Activated CD4-positive, CD25-positive, alpha-beta regulatory T cell treated with anti-CD3 and anti-CD28 coated beads, Interleukin-2, amount 50 U/mL, for 72 hours (primary cell): ENCODE measurements at regions not wholly inside any gene's neighbourhood (a gene's known extent, or its start where the extent isn't known, plus 50 kb on each side); places are given as distances from the start of the nearest gene placed in this dataset.

Experiments used
- DNase-seq: peaks from one replicate; pipeline ENCODE4 v3.0.0; 2021

DNA sequence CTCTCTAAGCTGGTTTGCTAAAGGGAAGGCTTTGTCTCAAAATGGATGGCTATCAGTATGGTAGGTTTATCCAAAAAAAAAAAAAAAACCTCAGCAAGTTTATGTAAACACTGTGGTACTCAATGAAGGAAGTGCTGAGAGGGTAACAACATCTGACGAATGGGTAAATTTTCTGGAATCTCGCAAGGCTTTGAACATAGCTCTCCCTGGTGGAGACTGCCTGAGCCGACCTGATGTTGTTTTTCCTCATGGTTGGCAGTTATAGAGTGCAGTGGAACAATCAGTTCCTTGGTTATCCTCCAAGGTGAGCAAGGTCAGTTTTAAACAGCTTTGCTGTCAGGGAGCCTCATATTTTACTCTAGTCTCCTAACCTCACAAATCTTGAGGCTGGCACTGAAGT is 94.6 kb downstream of the ZPLD1 start:
- no peak for DNase-seq

DNA sequence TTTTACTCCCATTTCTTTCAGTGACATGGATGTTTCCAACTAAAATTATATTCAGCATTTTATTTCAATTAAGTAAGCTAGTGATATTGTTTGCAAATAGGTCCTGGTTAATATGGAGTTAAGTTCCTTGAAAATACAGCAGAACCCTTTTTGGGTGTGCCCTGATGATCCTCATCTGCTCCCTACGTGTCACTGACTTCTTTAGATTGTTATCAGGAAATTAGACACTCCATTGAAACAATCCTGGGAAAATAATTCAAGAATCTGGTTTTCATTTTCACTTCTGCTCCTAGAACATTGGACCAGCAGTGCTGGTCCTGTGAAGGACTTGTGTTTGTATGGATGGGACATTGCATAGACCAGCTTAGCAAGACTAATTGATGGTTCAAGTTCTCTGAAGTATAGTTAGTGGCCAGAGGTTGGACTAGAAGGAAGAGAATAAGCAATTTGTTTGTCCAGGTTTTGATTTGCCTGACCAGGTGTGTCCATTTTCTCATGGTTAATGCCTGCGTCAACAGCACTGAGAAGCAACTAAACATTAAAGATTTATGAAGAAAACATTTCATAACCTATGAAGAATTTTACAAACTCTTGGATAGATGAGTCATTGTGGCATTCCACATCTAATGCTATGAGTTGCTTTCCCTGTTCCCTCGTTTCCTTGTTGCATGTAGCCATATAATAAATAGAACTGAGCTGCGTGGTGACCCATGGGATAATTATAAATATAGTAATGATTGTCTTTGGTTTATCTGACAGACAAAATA is 95.8 kb downstream of the ZPLD1 start:
- DNase-seq = no peak

DNA sequence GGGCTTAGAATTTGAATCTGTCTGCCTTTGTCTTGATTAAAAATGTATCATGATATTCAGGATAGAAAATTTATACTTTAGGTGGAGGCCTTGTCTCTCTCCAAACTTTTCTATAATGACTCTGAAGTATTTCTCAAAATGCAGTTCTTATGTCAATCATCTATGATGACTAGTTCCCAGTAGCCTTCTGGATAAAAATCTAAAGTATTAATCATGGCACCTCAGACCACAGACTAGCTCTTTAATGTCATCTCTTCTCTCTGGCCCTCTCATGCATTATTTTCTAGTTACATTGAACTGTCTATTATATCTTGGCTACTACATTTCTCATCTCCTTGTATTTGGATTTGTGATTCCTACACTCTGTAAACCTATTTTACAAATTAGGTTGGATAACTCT is 96.9 kb downstream of the ZPLD1 start:
- no peak for DNase-seq

DNA sequence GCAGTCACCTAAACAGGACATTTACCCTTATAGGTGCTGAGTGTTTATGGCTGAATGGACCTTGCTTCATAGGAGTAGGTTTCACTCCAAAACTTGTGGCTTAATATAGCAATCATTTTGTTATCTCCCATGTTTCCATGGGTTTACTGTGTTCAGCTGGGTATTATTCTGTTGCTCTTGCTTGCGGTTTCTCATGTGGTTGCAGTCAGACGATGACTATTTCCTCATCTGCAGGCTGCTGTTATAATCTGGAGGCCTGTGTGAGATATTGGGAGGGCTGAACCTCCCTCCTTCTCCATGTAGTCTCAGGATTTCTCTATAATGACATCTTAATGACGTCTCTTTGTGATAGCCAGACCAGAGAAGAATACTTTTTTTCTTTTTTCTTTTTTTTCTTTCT is 98.1 kb downstream of the ZPLD1 start:
- no peak for DNase-seq

DNA sequence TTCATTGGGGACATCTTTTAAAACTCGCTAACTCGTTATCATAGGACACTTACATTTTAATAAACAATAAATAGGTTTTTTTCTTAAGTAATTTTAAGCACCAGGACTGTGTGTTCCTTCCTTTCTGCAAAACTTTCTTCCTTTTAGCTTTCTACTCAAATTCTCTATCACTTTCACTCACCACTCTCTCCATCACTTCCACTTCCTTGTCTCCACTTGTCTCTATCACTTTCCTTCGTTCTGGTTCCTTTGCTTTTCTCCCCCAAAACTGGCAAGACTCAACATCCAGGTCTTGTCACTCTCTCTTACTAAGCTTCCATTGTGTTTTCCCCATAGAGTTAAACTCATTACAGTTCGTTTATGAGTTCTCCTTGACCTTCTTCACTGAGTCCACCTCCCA is 99.0 kb downstream of the ZPLD1 start:
- no peak for DNase-seq

DNA sequence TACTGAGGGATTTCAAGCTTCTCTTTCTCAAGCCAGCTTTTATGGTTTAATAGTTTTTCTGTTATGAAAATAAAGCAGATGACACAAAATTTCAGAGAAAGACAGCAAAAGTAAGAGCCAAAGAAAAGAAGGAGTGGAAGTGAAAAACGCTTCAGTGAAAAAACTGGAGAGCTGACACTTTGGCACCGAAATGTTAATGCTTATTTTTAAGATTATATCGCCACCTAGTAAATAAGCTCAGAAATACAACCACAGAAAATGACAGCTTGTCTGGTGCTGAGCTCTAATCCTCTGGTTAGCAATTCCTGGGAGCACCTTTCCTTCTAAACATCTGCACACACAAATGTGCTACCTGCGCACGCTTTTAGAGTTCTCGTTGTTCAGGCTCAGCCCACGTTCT is 101.6 kb downstream of the ZPLD1 start:
- no peak for DNase-seq

DNA sequence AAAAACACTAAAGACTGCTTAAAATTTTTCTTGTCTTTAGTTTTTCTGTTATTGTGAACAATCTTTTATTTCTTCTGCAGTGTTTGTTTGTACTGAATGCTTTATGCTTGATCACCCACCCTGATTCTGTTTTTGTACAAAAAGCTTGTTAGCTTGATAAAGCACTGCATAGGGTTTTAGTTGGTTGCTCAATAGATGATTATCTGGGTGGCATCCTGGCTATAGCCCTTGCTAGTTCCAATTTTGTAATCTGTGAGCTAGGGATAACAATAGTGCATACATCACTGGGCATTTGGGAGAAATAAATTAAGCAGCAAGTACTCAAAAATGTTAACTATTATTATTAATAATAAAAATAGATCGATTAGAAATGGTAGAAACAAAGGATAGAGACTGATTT is 102.3 kb downstream of the ZPLD1 start:
- no peak for DNase-seq

DNA sequence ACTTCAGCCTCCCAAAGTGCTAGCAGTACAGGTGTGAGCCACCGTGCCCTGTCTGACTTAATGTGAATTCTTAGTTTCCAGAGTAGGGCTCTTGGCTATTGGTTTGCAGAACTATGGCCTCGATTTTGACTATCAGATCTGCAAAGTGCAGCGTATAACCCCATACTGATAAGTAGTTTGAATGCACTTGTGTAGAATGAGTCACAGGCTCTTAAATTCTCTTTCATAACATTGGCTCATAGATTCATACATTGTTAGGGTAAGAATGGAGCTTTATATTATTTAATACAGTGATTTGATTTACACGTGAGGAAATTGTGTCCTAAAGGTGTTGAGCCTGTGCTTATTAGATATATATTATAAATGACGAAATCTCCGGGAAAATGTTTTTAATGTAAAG is 109.9 kb downstream of the ZPLD1 start:
- DNase-seq = no peak

DNA sequence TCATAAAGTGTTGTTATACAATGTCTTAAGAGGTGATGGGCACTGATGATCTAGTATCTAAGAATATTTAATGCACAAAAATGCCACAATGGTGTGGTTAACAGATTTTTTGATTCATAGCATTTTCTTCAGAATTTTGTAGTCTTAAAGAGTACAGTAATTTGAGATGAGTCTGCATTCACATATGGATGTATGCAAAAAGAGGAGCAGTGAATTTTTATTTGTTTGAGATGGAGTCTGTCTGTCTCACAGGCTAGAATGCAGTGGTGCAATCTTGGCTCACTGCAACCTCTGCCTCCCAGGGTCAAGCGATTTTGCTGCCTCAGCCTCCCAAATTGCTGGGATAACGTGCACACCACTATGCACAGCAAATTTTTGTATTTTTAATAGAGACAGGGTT is 110.5 kb downstream of the ZPLD1 start:
- DNase-seq = no peak

DNA sequence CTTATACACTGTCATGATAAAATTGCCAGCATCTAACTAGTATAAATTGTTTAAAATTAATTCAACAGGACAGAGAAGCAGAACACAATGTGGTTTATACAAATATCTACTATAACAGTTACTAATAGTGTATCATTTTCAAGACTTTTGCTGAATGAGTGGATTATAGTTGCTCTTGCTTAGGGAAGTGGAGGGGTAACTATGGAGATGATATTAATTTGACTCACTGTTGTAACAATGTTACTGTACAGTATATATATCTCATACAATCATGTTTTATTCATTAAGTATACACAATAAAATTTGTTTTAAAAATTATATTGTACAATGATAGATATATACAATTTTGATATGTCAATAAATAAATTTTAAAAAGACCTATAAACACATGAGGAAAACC is 119.1 kb downstream of the ZPLD1 start:
- DNase-seq = no peak

DNA sequence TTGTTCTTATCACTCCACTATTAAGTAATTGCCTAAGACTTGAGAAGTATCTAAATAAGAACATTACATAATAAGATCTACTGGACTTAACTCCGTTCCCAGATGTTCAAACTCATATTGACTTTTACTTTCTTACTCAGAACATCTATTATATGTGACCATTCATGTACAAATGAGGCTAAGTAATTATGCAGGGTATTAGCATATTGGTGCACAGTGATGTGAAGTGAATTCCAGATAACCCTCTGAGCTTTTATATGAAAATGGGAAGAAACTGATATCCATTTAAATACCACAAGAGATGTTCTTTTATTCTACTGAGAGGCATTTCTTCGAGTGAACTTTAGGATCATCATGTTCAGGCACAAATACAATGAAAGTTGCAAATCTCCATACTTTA is 135.7 kb downstream of the ZPLD1 start:
- no peak for DNase-seq

DNA sequence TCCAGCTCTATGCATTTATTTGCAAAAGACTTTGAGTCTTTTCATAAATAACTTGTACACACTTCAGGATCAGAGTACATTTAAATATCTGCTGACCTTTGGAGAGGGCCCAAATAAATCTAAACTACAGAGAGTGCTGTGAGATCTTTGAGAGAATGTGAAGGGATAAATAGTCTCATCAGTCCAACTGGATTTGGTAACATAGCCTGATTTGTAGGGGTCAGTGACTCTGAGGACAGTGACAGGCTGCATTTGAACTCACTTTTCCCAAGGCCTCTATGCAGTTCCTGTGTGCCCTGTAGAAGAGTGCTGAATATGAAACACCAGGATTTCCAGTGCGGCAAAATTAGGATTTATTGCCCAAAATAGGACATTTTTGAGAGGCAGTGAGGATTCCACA is 136.2 kb downstream of the ZPLD1 start:
- no peak for DNase-seq

DNA sequence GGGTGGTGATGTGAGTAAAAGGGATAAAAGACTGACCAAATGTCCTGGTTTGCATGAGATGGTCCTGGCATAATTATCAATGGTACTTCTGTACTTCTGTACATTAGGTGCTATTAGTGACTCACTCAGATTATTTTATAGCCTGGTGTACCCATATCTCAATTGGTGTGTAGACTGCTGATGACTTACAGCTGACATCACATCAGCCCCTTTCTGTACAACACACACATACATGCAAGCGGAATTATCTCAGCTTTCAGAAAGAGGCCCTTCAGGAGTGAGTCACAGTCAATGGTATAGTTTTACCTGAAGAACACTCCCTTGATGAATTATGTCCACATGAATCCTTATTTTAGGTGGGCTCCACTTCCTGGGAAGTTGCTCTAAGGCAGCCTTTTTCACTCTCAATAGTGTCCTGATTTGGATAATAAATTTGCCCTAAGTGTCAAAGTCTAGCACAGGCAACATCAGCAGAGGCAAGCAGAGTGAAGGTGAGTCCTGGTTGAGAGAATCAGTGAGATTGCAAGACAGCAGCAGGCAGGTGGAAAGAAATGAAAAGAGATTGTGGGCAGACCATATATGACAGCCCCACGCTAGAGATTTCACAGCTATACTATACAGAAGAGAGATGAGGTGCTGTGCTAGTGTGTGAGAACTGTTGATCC is 137.0 kb downstream of the ZPLD1 start:
- DNase-seq = no peak

DNA sequence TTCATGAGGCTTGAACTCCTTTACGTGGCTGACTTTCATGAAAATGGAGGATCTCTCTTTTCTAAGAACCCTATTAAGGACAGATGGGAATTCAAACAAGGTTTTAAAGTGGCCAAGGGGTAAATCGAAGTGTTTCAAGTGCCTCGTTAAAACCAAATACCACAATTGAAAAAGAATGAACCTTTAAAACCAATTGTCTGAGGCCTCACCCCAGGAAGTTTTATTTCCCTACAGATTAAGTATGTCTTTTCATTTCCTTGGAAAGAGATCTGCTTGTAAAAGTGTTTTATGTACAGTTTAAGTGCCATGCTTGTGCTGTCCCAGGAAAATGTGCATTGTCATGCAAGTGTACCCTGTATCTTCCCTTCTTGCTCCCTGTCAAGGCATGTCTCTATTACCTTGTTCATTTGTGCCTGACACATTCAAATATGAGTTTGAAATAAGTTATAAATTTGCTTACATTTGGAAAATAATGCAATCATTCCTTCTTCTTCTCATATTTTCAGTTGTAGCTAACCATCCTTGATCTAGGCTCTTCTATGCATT is 138.7 kb downstream of the ZPLD1 start:
- DNase-seq = no peak

DNA sequence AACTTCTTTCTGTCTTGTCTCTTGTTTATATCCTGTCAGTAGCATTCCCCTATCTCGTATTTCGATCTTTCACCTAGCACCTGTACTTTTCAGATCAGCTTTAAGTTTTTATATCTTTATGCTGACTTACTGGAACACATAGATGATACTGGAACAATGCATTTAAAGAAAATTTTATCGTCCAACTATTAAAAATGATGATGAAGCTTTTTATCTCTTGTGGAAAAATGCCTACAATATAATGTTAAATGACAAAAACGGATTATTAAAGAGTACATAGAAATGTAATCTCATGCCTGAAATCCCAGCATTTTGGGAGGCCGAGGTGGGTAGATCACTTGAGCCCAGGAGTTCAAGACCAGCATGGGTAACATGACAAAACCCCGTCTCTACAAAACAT is 139.5 kb downstream of the ZPLD1 start:
- DNase-seq = no peak

DNA sequence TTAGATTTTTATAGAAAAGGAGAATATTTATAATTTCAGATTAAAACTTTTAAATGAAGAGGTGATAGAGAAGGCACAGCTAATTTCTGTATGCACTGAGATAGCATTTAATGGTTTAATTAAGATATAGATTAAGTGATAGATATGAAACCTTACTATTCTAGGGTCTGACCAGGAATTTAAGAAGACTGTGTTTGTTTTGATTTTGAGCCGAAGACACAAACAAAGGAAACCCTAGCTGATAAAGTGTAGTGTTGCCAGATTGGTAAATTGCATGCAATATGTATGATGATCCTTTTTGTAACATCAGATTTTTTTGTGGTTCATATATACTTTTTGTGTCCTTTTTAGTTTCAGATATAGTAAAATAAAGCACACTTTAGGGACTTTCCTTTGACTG is 141.8 kb downstream of the ZPLD1 start:
- DNase-seq = no peak

DNA sequence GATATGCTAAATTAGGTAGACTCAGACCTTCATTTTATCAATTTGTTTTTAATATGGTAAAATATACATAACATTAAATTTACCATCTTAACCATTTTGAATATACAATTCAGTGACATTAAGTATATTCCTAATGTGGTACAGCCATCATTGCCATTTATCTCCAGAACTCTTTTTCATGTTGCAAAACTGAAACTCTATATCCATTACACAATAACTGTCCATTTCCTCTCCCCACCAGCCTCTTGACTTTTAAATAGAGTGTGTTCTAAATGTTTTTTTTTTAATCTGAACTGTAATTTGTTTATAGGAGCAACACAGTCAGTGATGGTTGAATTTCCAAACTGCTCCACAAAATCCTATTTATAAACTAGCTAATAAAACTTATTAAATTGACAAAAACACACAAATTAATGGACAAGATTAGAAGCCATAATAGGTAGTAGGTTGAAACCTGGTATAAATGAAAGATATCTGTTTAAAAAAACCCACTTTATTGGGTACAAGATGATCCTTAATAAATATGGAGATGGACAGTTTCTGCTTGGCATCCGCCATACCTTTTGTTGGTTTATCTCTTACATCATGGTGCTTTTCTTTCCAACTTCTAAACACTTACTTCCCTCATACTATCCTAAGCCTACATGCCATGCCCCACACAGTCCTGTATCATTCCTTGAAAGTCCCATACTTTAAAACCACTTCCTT is 142.4 kb downstream of the ZPLD1 start:
- no peak for DNase-seq

DNA sequence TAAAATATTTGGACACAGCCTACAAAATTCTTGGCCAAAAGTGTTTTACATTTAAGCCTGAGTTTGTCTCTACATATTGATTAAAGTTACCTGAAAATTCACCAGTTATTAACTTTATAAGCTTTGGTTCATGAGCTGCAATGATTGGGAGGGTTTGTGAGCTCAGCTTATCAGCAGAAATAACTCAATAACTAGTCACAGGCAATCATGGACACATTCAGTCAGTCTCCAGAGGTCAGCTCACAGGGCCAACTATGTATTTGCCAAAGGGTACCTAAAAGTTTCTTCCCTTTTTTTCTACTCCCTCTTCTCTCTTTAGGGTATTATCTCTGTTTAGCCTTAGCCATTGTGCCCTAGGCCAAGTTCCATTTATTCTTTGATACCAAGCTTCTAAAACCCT is 145.9 kb downstream of the ZPLD1 start:
- no peak for DNase-seq

DNA sequence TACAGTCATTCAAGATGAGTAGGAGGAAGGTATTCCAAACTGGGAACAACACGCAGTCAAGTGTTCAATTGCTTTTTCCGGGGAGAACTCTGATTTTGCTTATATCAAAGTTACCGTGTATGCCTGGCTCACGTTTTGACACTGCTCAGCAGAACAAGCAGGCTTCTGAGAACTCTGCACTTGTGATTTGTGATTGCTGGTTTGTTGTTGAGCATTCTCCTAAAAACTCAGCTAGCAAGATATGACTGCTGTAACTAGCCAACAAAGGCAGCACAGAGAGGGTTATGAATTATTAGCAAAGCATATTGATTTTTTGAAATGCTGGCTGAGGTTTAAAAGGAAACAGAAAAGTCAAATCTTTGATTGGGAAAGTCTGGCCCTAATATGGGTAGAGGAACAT is 151.7 kb downstream of the ZPLD1 start:
- no peak for DNase-seq

DNA sequence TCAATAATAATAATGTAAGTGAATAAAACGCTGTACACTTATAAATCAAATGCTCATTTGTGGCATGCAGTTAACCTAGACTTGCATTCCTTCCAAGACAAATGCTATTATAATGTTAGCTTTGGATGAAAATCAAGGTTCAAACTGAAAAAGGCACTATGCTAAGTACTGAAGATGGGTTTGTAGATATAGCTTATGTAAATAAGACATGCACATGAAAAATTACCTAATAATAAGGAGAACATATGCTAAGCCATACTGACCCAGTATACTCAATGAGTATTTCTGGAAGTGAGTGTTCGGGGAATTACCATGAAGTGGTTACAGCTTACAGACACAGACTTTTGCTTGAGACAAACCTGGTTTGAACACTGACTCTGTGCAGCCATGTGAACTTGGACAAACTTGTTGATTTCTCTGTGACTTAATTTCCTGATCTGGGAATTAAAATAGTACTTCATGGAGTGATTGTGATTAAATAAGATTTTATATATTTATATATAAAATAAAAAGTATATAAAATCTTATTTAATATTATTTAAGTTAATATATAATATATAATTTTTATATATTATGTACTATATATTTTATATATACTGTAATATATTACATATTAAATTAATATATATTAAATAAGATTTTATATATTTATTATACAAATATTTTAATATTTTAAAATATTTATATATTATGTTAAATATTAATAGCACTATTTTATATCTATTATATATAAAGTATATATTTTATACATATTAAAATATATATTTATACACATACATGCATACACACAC is 159.2 kb downstream of the ZPLD1 start:
- DNase-seq = no peak

DNA sequence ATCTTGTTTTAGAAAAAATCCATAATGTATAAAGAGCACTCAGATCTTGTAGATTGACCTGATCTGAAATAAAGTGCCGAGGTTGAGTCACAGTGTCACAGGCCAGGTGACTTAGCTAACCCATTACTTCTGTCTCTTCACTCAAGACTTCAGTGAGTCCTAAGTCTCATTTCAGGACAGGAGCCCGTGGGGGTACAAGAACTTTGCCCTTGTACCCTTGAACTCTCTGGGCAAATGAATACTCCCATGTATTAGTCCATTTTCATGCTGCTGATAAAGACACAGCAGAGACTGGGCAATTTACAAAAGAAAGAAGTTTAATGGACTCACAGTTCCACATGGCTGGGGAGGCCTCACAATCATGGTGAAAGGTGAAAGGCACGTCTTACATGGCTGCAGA is 160.2 kb downstream of the ZPLD1 start:
- no peak for DNase-seq

DNA sequence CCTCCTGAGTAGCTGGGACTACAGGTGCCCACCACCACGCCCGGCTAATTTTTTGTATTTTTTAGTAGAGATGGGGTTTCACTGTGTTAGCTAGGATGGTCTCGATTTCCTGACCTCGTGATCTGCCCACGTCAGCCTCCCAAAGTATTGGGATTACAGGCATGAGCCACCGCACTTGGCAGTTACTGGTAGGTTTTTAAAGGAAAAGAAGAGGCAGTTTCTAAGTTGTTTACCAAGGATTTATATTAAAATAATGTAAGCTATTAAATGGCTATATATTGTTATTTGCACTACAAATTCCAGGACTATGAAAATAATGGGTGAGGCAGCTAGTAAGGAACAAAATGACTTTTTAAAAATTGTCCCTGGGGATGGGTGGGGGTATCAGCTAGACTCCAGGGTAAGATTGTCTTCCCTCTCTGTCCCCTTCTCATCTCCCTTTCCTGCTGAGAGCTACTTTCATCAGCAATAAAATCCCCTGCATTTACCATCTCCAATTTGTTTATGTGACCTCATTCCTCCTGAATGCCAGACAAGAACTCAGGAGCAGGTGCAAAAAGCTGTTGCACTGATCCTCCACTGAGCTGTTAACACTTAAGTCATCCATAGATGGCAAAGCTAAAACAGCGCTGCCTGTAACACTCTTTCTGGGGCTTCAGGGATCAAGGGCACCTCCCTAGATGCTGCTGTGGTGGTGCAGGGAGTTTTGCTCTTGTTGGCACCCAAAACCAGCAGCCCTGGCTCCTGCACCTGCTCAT is 165.2 kb downstream of the ZPLD1 start:
- DNase-seq = no peak
